ENCODE measurements at regions not wholly inside any gene's neighbourhood (a gene's known extent, or its start where the extent isn't known, plus 50 kb on each side); places are given as distances from the start of the nearest gene placed in this dataset.
"Not testable (repeated sequence)": the region's sequence is repeated elsewhere in the genome, so short reads cannot be mapped to it uniquely, and the experiment has no call there.

DNA sequence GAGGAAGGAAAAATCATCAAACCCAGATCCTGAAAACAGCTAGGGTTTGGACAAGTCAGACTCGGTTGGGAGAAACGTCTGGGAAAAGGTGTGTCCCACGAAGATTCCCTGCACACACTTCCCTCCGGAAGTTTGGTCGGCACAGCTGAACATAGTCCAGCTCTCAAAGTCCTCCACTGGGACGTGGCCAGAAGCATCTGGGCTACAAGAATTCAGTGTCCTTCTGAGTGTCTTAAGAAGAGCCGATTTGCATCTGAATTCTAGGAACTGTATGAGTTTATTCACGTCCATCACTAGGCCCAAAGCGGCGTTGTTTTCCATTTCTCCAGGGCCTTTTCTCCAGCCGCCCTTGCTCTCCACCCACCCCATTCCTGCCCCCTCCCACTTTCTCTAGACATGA, 109.1 kb downstream of the C17orf67 start:
- H3K27ac ChIP-seq: no peak overlapping the region

DNA sequence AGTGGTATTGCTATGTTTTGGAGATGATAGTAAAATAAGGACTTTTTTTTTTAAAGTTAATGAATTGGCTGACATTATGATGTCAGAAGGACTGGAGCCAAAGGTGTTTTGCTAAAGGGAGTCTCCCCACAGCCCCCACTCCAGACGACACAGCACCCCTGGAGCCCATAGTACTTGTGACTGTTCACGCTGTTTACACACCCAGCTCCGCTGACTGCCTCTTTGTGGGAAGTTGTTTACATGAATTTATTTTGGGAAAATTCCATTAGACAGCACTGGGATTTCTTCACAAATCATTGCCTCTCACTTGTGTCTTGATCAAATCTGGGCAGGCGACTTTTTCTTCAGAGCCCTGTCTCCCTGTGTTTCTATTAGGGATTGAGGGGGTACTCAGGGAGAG, 108.6 kb downstream of the C17orf67 start:
- TF ChIP-seq CTCF (IDR thresholded peaks at IDR 0.05): no peak
- no peak for TF ChIP-seq ZFX (IDR thresholded peaks at IDR 0.05; ENCODE audit: borderline replicate concordance)
- H3K27ac ChIP-seq: no peak overlapping the region

More for the DNA sequence above, 109.1 kb downstream of the C17orf67 start:
- no peak for TF ChIP-seq CTCF (IDR thresholded peaks at IDR 0.05)
- TF ChIP-seq ZFX (IDR thresholded peaks at IDR 0.05; ENCODE audit: borderline replicate concordance): no peak

DNA sequence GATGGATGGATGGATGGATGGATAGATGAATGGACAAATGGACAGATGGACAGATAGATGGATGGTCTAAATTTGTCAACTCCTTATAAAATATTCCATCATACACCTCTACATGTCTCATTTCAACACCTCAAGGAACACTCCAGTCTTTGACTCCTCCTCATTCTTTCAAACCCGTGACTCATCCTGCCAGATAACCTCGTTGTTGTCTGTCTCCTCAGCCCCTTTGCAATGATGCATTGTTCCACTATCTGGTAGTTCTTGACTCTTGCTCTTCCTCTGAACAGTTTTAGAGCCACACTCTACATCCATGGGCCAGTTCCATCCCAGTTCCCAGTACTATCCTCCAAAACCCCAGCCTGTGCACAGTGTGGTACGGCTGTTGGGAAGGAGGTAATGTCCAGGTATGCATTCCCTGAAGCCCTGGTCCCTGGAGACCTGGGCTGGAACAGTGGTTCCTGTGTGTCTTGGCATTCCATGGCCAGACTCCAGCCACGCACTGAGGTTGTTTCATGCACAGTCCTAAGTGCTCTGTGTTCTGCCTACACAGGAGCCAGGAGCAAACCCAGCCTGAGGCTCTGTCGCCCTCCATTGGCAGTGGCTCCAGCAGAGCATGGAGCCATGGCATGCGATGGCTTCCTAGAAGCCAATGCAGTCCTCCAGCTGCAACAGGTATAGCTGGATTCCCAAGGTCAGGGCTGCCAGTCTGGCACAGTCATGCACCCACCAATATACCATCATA, 105.7 kb downstream of the C17orf67 start:
- TF ChIP-seq CTCF (IDR thresholded peaks at IDR 0.05) (no peak), ZFX (IDR thresholded peaks at IDR 0.05; ENCODE audit: borderline replicate concordance) (no peak)
- H3K27ac ChIP-seq: no peak overlapping the region

GRCh38 chr17:56731096-56731495, 102.6 kb downstream of the C17orf67 start:
- not testable (repeated sequence) for H3K27ac ChIP-seq

GRCh38 chr17:56733833-56734232, 99.9 kb downstream of the C17orf67 start:
- H3K27ac ChIP-seq: no peak overlapping the region
- TF ChIP-seq ZFX (IDR thresholded peaks at IDR 0.05; ENCODE audit: borderline replicate concordance) (no peak), CTCF (IDR thresholded peaks at IDR 0.05) (no peak)

DNA sequence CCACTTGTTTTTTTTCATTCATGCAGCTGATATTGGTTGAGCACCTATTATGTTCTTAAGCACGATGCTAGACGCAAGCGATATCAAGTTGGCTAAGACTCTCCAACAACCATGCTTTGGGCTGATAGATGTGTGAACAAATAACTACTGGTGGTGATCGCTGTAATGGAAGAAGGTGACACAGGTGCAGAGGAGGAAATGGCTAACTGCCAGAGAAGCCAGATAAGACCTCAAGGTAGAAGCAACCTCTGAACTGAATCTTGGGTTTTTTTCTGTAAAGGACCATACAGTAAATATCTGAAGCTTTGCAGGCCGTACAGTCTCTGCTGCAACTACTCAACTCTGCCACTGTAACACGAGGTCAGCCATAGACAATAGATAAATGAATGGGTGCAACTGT, 97.9 kb downstream of the C17orf67 start:
- TF ChIP-seq ZFX (IDR thresholded peaks at IDR 0.05; ENCODE audit: borderline replicate concordance) (no peak), CTCF (IDR thresholded peaks at IDR 0.05) (no peak)
- no peak overlapping the region for H3K27ac ChIP-seq

DNA sequence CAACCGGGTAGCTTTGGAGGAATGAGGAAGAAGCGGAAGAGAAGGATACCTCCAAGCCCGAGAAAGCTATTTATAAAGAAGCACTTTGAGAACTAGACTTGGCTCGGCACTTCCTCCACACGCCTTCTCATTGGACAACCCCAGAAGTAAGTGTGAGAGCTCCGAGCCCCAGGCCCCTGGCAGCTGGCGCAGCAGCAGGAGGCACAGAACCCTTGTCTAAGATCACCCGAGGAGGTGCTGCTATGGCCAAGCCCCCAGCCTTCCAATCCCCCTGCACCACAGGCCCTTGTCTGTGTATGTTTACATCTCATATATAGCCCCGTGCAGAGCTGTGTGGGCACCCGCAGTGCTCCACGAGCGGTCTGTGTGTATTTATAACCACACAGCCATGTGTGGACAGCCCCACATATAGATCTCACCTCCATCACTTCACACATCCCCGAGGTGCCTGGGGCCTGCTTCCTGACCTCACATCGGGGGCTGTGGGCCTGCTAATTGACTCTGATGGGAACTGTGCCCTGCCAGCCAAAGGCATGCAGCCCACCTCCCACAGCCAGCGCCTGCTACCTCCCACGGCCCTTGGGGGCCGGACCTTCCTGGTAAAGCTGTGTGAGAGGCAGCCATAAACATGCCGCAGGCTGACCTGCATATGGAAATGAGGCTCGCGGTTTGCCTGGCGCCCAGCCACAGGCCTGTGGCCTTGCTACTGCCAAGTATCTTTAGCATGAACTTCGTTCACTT, 96.1 kb downstream of the C17orf67 start:
- H3K27ac ChIP-seq: no peak overlapping the region
- TF ChIP-seq ZFX (IDR thresholded peaks at IDR 0.05; ENCODE audit: borderline replicate concordance): no peak
- TF ChIP-seq CTCF (IDR thresholded peaks at IDR 0.05): no peak

Measured in 22Rv1 (cell line).